ENCODE measurements at regions not wholly inside any gene's neighbourhood (a gene's known extent, or its start where the extent isn't known, plus 50 kb on each side); places are given as distances from the start of the nearest gene placed in this dataset.

DNA sequence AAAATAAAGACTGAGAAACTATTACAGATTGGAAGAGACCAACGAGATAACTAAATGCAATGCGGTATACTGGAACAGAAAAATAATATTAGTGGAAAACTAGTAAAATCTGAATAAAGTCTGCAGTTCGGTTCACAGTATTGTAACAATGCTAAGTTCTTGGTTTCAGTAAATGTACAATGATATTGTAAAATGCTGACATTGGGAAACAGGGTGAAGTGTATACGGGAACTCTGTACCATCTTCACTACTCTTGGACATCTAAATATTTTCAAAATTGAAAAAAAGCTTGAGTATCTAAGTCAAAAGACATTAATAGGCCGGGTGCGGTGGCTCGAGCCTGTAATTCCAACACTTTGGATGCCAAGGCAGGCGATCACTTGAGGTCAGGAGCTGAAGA is 120.9 kb upstream of the KCNMB2 start:
- TF ChIP-seq, protein P1, sequence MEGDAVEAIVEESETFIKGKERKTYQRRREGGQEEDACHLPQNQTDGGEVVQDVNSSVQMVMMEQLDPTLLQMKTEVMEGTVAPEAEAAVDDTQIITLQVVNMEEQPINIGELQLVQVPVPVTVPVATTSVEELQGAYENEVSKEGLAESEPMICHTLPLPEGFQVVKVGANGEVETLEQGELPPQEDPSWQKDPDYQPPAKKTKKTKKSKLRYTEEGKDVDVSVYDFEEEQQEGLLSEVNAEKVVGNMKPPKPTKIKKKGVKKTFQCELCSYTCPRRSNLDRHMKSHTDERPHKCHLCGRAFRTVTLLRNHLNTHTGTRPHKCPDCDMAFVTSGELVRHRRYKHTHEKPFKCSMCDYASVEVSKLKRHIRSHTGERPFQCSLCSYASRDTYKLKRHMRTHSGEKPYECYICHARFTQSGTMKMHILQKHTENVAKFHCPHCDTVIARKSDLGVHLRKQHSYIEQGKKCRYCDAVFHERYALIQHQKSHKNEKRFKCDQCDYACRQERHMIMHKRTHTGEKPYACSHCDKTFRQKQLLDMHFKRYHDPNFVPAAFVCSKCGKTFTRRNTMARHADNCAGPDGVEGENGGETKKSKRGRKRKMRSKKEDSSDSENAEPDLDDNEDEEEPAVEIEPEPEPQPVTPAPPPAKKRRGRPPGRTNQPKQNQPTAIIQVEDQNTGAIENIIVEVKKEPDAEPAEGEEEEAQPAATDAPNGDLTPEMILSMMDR (conservative IDR thresholded peaks at IDR 0.05; ENCODE audit: low read length), result no peak
- DNase-seq (ENCODE audit: low read depth), result no peak

DNA sequence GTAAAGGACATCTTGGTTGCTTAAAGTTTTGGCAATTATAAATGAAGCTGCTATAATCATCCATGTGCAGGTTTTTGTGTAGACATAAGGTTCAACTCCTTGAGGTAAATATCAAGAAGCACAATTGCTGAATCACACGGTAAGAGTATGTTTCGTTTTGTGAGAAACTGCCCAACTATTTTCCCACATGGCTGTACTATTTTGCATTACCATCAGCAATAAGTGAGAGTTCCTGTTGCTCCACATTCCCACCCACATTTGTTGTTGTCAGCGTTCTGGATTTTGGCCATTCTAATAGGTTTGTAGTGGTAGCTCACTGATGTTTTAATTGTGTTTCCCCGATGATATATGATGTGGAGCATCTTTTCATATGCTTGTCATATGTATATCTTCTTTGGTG is 118.5 kb upstream of the KCNMB2 start:
- TF ChIP-seq, protein P1 (conservative IDR thresholded peaks at IDR 0.05; ENCODE audit: low read length), result no peak

More for the DNA sequence above, 120.9 kb upstream of the KCNMB2 start:
- no peak overlapping the region for H3K4me3 ChIP-seq (ENCODE audit: low read length)

DNA sequence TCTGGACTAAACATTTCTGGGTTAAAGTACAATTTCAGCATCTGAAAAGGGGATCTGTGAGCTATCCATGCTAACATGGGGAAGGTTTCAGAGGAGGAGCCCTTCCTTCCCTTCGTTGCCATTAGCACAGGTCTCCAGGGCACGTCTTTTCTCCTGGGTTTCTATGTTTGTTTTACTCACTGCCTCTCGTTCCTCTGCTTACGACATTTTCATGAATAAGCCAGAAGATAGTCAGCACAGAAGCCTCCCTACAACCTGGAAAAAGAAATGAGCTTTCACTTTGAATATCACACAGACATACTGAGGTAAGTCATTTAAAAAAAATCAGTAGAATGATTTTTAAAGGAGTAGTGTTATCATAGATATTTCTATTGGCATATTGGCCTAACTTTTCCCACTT is 117.2 kb upstream of the KCNMB2 start:
- TF ChIP-seq, protein P1 (conservative IDR thresholded peaks at IDR 0.05; ENCODE audit: low read length), result no peak
- DNase-seq (ENCODE audit: low read depth), result no peak
- no peak overlapping the region for H3K4me3 ChIP-seq (ENCODE audit: low read length)

More for the DNA sequence above, 118.5 kb upstream of the KCNMB2 start:
- DNase-seq (ENCODE audit: low read depth), result no peak
- no peak overlapping the region for H3K4me3 ChIP-seq (ENCODE audit: low read length)

DNA sequence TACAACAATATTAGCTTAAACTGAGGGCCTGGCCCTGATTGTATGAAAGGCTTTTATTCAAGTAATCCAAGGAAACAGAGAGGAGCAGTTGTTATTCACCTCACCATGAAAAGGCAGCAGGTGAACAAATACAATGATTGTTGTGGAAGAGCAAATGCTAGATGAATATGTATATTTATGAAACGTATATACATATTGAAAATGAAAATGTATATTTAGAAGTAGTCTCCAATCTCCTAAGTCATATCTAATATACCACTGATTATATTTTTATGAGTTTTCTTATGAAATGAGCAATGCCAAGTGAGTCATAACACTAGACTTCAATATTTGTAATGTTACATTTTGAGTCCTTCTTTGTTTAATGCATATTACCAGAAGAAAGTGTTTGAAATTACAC is 116.2 kb upstream of the KCNMB2 start:
- no peak for DNase-seq (ENCODE audit: low read depth)
- TF ChIP-seq, protein P1 (conservative IDR thresholded peaks at IDR 0.05; ENCODE audit: low read length), result no peak
- H3K4me3 ChIP-seq (ENCODE audit: low read length), result no peak overlapping the region

DNA sequence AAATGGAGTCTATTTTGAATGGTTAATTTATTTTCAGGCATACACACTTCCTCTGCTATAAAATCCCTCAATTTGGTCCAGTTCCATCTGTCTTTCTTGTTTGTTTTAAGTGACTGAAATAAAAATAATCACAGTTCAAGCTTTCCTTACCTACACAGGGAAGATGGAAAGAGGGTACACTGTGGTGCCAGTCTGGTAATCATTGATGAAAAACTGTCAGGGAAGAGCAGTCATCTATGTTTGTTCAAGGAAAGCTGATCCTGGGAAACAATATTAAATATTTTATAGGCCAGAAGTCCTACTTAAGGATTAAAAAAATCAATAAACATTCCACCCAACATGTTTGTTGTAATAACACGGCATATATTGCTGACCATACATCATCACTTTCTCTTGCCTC is 115.2 kb upstream of the KCNMB2 start:
- no peak for DNase-seq (ENCODE audit: low read depth)
- no peak overlapping the region for H3K4me3 ChIP-seq (ENCODE audit: low read length)
- TF ChIP-seq, protein P1 (conservative IDR thresholded peaks at IDR 0.05; ENCODE audit: low read length), result no peak

DNA sequence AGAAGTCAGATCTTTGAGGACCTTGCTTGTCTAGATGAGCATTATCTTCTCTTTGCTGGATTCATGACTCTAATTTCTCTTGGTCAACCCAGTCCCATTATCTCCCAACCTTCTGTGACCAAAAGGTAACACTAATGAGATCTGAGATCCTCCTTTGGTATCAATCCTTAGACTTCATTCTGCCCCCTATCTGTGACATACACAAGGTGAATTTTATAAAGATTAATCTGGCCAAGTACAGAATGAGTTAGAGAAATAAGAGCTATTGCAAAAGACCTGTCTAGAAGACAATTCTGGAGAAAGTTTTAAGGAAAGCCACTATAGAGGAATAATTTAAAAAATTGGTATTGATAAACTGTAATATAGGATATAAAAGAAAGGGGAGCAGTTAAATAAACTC is 113.8 kb upstream of the KCNMB2 start:
- no peak overlapping the region for H3K4me3 ChIP-seq (ENCODE audit: low read length)
- no peak for DNase-seq (ENCODE audit: low read depth)
- TF ChIP-seq, protein P1 (conservative IDR thresholded peaks at IDR 0.05; ENCODE audit: low read length), result no peak

DNA sequence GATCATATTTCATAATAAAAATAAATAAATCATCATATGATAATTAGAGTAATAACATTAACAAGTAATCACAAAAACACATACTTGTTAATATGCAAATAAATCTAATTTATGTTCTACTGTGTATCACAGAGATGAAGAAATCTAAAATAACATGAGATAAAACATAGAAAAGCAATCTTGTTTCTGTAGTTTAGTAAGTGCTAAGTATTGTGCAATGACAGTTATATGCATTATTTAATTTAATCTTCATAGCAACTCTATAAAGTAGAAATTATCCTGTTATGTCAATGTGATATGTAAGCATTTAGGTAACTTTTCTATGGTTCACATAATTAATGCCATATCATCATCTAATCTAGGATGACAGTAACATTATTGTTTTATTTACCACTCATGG is 108.2 kb upstream of the KCNMB2 start:
- TF ChIP-seq, protein P1 (conservative IDR thresholded peaks at IDR 0.05; ENCODE audit: low read length), result no peak
- DNase-seq (ENCODE audit: low read depth), result no peak
- H3K4me3 ChIP-seq (ENCODE audit: low read length), result no peak overlapping the region

Measured in AG10803 (cell line).